ENCODE measurements at regions not wholly inside any gene's neighbourhood (a gene's known extent, or its start where the extent isn't known, plus 50 kb on each side); places are given as distances from the start of the nearest gene placed in this dataset.

DNA sequence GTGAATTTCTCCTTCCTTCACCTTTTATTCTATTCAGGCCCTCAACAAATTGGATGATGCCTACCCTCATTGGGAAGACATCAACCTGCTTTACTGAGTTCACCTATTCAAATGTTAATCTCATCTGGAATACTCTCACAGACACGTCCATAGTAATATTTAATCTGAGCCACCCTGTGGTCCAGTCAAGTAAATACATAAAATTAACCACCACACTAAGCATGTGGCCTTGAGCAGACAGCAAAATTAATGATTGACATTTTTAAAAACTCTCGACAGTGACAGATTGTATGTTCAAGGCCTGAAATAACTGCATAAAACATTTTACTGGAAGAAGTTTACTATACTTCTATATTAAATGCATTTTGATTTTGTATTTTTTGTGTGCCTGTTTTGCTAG lies 540.6 kb upstream of the GCFC2 start:
- TF ChIP-seq, protein P1, sequence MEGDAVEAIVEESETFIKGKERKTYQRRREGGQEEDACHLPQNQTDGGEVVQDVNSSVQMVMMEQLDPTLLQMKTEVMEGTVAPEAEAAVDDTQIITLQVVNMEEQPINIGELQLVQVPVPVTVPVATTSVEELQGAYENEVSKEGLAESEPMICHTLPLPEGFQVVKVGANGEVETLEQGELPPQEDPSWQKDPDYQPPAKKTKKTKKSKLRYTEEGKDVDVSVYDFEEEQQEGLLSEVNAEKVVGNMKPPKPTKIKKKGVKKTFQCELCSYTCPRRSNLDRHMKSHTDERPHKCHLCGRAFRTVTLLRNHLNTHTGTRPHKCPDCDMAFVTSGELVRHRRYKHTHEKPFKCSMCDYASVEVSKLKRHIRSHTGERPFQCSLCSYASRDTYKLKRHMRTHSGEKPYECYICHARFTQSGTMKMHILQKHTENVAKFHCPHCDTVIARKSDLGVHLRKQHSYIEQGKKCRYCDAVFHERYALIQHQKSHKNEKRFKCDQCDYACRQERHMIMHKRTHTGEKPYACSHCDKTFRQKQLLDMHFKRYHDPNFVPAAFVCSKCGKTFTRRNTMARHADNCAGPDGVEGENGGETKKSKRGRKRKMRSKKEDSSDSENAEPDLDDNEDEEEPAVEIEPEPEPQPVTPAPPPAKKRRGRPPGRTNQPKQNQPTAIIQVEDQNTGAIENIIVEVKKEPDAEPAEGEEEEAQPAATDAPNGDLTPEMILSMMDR (IDR thresholded peaks at IDR 0.05; ENCODE audit: partially characterized antibody, unreplicated experiment) = peak; percentile 13
- DNase-seq = no peak

DNA sequence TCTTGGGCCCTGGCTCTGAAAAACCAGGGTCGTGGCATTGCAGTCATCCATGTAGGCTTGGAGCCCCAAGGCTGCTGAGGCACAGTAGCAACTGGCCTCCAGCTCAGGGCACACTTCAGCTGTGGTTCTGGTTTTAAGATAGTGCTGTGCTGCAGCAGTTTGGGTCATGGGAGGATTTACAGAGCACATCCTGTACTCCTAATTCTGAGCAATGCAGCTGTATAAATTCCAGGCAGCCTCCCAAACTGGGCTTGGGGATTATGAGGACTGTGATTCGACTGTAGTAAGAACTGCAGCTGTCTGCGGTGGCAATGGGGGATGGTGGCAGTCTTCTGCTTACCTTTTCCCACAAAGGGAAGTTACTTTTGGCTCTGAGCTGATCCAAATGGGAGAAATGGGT lies 536.3 kb upstream of the GCFC2 start:
- TF ChIP-seq, protein P1 (IDR thresholded peaks at IDR 0.05; ENCODE audit: partially characterized antibody, unreplicated experiment) = no peak
- Mint-ChIP-seq H3K9me3 (ENCODE audit: unreplicated experiment) (no peaks in the 10 kb centered on the region), H3K27ac (ENCODE audit: unreplicated experiment) (no peak overlapping the region), H3K4me3 (ENCODE audit: unreplicated experiment) (no peak overlapping the region), H3K36me3 (ENCODE audit: unreplicated experiment) (no peaks in the 10 kb centered on the region), H3K27me3 (ENCODE audit: unreplicated experiment) (no peaks in the 10 kb centered on the region), H3K4me1 (ENCODE audit: low read depth, unreplicated experiment) (no peaks in the 10 kb centered on the region)
- DNase-seq = no peak

More for the DNA sequence above, 540.6 kb upstream of the GCFC2 start:
- Mint-ChIP-seq H3K9me3 (ENCODE audit: unreplicated experiment) (no peaks in the 10 kb centered on the region), H3K27me3 (ENCODE audit: unreplicated experiment) (no peaks in the 10 kb centered on the region), H3K4me1 (ENCODE audit: low read depth, unreplicated experiment) (no peaks in the 10 kb centered on the region), H3K4me3 (ENCODE audit: unreplicated experiment) (no peak overlapping the region), H3K36me3 (ENCODE audit: unreplicated experiment) (no peaks in the 10 kb centered on the region), H3K27ac (ENCODE audit: unreplicated experiment) (no peak overlapping the region)

DNA sequence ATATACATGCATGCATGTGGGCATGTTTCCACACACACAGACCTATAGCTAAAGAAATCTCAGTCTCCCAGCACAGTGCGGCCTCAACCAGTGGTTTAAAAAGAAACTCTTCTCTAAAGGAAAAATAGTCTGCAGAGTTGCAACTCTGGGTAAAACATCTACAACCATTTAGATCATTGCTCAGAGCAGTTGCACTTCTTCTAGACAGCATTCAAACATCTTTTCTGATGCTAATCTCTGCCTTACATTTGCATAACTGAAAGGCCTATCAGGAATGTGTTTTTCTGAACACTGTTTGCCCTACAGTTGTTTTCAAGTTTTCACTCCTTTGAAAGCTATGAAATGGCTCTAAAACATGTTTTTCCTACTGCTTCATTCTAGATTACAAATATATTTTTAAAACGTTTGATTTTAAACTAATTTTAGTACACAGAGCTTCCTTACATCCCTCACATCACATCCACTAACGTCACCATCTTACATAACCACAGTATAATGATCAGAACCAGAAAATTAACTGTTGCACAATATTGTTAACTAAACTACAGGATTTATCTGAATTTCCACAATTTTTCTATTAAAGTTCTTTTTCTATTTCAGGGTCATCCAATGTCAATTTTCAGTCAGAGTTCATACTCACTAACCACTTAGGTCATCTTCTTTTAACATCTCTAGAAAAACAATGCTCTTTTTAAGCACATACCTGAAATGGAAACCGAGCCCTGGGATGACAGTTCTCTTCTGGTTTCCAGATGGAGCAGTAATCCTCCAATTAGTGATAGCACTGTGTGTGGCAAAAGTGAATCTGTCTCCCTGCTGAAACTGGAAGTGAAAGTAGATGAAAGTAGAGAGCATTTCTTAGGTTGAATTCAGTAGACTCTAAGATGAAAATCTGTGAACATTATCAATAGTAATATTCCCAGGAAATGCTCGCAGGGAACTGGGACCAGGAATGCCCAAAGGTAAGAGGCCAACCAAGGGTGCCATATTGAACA lies 501.6 kb upstream of the GCFC2 start:
- H3K27me3 Mint-ChIP-seq (ENCODE audit: unreplicated experiment) = no peaks in the 10 kb centered on the region
- no peak overlapping the region for H3K27ac Mint-ChIP-seq (ENCODE audit: unreplicated experiment)
- H3K4me1 Mint-ChIP-seq (ENCODE audit: low read depth, unreplicated experiment) = no peaks in the 10 kb centered on the region
- peaks cover 2% of the 10 kb centered on the region for H3K9me3 Mint-ChIP-seq (ENCODE audit: unreplicated experiment)
- DNase-seq = no peak
- H3K36me3 Mint-ChIP-seq (ENCODE audit: unreplicated experiment) = no peaks in the 10 kb centered on the region
- TF ChIP-seq, protein P1 (IDR thresholded peaks at IDR 0.05; ENCODE audit: partially characterized antibody, unreplicated experiment) = no peak
- no peak overlapping the region for H3K4me3 Mint-ChIP-seq (ENCODE audit: unreplicated experiment)

DNA sequence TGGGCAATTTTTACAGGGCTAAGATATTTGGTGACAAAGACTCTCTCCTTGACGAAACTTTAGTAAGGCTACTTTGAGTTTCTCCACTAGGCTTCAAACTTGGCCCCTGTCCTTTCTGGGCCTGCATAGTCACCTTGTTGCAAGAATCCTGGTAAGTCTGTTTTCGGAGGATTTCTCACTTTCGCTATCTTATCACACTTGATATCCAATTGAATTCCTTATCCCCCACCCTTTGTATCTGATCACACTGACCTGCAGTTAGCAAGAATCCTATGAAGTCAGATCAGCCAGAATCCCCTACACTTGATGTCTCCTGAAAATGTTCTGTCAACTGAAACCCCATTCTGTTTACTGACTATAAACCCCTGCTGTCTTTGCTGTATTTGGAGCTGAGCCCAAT lies 499.8 kb upstream of the GCFC2 start:
- Mint-ChIP-seq H3K36me3 (ENCODE audit: unreplicated experiment) (no peaks in the 10 kb centered on the region), H3K9me3 (ENCODE audit: unreplicated experiment) (peaks cover 2% of the 10 kb centered on the region), H3K27ac (ENCODE audit: unreplicated experiment) (no peak overlapping the region), H3K4me1 (ENCODE audit: low read depth, unreplicated experiment) (peaks cover 2% of the 10 kb centered on the region), H3K27me3 (ENCODE audit: unreplicated experiment) (no peaks in the 10 kb centered on the region), H3K4me3 (ENCODE audit: unreplicated experiment) (no peak overlapping the region)
- DNase-seq = no peak
- TF ChIP-seq, protein P1 (IDR thresholded peaks at IDR 0.05; ENCODE audit: partially characterized antibody, unreplicated experiment) = no peak

DNA sequence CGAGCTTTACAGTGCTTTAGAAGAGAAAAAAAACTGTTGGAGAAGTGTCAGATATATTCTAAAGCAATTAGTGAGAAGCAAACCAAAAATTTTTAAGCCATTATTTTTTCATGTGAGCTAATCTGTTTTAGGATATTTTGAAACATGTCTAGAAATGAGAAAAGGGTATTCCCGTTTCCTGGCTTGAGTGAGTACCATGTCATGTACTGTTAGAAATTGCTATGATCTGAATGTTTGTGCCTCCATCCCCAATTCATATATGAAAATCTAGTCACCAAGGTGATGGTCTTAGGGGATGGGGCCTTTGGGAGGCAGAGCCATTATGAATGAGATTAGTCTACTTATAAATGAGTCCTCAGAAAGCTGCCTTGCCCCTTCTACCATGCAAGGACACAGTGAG lies 493.3 kb upstream of the GCFC2 start:
- H3K9me3 Mint-ChIP-seq (ENCODE audit: unreplicated experiment) = peaks cover 2% of the 10 kb centered on the region
- H3K4me3 Mint-ChIP-seq (ENCODE audit: unreplicated experiment) = no peak overlapping the region
- TF ChIP-seq, protein P1 (IDR thresholded peaks at IDR 0.05; ENCODE audit: partially characterized antibody, unreplicated experiment) = no peak
- H3K27ac Mint-ChIP-seq (ENCODE audit: unreplicated experiment) = no peak overlapping the region
- DNase-seq = no peak
- H3K36me3 Mint-ChIP-seq (ENCODE audit: unreplicated experiment) = no peaks in the 10 kb centered on the region
- no peaks in the 10 kb centered on the region for H3K27me3 Mint-ChIP-seq (ENCODE audit: unreplicated experiment)
- peaks cover 2% of the 10 kb centered on the region for H3K4me1 Mint-ChIP-seq (ENCODE audit: low read depth, unreplicated experiment)
